ENCODE measurements at regions not wholly inside any gene's neighbourhood (a gene's known extent, or its start where the extent isn't known, plus 50 kb on each side); places are given as distances from the start of the nearest gene placed in this dataset.

DNA sequence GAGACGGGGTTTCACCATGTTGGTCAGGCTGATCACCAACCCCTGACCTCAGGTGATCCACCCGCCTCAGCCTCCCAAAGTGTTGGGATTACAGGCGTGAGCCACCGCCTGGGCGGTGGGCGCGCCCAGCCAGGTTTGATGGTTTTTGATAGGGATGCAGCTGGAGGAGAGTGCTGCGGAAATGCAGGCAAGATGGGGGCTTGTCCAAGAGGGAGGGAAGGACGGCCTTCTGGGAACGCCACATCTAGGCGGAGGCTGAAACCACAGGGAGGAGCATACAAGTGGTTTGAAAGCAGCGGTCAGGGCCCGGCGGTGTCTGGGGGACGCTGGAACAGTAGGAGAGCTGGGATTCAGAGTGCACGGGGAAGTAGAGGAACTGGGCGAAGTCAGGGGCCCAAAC, 134.6 kb downstream of the VRK1 start:
- no peaks in the 10 kb centered on the region for H4K20me1 ChIP-seq (ENCODE audit: insufficient read depth, low read length)
- no peaks in the 10 kb centered on the region for H3K9me3 ChIP-seq (ENCODE audit: low read length)
- in situ Hi-C loops (cut with HindIII; ENCODE audit: extremely low pct_ligation_motif_present, low pct_unique_long_range_greater_than_20kb) (no loop called here), intact Hi-C loops (cut with micrococcal nuclease; ENCODE audit: unreplicated experiment) (no loop called here)
- H3K79me2 ChIP-seq (ENCODE audit: insufficient read depth, low read length), result no peaks in the 10 kb centered on the region
- FAIRE-seq (no peak), ATAC-seq (no peak), DNase-seq (ENCODE audit: low spot score) (no peak)
- no peaks in the 10 kb centered on the region for H3K4me1 ChIP-seq (ENCODE audit: insufficient read depth, low read length)
- H3K9ac ChIP-seq (ENCODE audit: insufficient read depth, low read depth, low read length), result no peak overlapping the region
- H3K27ac ChIP-seq (ENCODE audit: extremely low read length, insufficient read depth, low read length), result no peak overlapping the region
- no peak overlapping the region for H3K4me2 ChIP-seq (ENCODE audit: low read depth, low read length)
- H3K36me3 ChIP-seq (replicated peaks in 1 of 2; ENCODE audit: control insufficient read depth in 1 of 2, insufficient read depth in 2 of 2, low read length in 2 of 2), result no peaks in the 10 kb centered on the region
- POLR2A ChIA-PET, result no interaction called here
- no peaks in the 10 kb centered on the region for H3K27me3 ChIP-seq (ENCODE audit: control insufficient read depth in 1 of 2, insufficient read depth in 2 of 2, low read length in 2 of 2)
- CTCF ChIA-PET (ENCODE audit: low intra/inter-chr PET ratio, low total read pairs), result no interaction called here
- BruUV-seq (replicated peaks), result no TSS peak
- no peak for TF ChIP-seq ZMYM2 (CRISPR knock-in tag; IDR thresholded peaks at IDR 0.05)
- TF ChIP-seq NFKB2 (CRISPR knock-in tag; IDR thresholded peaks at IDR 0.05; ENCODE audit: borderline replicate concordance), result no peak
- TF ChIP-seq PCBP2 (optimal IDR thresholded peaks at IDR 0.05; ENCODE audit: low read depth, low read length, poor library complexity, severe bottlenecking), result no peak
- TF ChIP-seq ZNF335 (CRISPR knock-in tag; IDR thresholded peaks at IDR 0.05), result no peak
- no peak for TF ChIP-seq CENPBD1 (CRISPR knock-in tag; IDR thresholded peaks at IDR 0.05; ENCODE audit: borderline replicate concordance, low read depth)
- no peak for TF ChIP-seq EP300 (IDR thresholded peaks at IDR 0.05; ENCODE audit: low read depth in 2 of 2, low read length in 2 of 2)
- TF ChIP-seq EP300 (CRISPR knock-in tag; IDR thresholded peaks at IDR 0.05; ENCODE audit: borderline replicate concordance), result no peak
- TF ChIP-seq NBN (conservative IDR thresholded peaks at IDR 0.05), result no peak
- TF ChIP-seq SYNCRIP (IDR thresholded peaks at IDR 0.05; ENCODE audit: insufficient read depth, low read depth, low read length), result no peak
- TF ChIP-seq, protein P1, sequence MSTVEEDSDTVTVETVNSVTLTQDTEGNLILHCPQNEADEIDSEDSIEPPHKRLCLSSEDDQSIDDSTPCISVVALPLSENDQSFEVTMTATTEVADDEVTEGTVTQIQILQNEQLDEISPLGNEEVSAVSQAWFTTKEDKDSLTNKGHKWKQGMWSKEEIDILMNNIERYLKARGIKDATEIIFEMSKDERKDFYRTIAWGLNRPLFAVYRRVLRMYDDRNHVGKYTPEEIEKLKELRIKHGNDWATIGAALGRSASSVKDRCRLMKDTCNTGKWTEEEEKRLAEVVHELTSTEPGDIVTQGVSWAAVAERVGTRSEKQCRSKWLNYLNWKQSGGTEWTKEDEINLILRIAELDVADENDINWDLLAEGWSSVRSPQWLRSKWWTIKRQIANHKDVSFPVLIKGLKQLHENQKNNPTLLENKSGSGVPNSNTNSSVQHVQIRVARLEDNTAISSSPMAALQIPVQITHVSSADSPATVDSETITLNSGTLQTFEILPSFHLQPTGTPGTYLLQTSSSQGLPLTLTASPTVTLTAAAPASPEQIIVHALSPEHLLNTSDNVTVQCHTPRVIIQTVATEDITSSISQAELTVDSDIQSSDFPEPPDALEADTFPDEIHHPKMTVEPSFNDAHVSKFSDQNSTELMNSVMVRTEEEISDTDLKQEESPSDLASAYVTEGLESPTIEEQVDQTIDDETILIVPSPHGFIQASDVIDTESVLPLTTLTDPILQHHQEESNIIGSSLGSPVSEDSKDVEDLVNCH (CRISPR knock-in tag; IDR thresholded peaks at IDR 0.05), result no peak
- no peak for TF ChIP-seq AGO1 (IDR thresholded peaks at IDR 0.05; ENCODE audit: low read depth, low read length, poor library complexity, severe bottlenecking)
- no peak for TF ChIP-seq NFYB (CRISPR knock-in tag; IDR thresholded peaks at IDR 0.05)
- no peak for TF ChIP-seq ZEB1 (IDR thresholded peaks at IDR 0.05; ENCODE audit: insufficient replicate concordance, low read depth)
- WGBS (ENCODE audit: low lambda C conversion rate), result 94% methylated on average over 17 of the region's 17 CpGs
- no peak overlapping the region for H2AFZ ChIP-seq (ENCODE audit: low read length)
- no peak overlapping the region for H3K4me3 ChIP-seq (replicated peaks in 1 of 3; ENCODE audit: insufficient read depth in 1 of 3, low read depth in 2 of 3, low read length in 3 of 3)

Measured in HepG2 (cell line).